ENCODE measurements at regions not wholly inside any gene's neighbourhood (a gene's known extent, or its start where the extent isn't known, plus 50 kb on each side); places are given as distances from the start of the nearest gene placed in this dataset.

DNA sequence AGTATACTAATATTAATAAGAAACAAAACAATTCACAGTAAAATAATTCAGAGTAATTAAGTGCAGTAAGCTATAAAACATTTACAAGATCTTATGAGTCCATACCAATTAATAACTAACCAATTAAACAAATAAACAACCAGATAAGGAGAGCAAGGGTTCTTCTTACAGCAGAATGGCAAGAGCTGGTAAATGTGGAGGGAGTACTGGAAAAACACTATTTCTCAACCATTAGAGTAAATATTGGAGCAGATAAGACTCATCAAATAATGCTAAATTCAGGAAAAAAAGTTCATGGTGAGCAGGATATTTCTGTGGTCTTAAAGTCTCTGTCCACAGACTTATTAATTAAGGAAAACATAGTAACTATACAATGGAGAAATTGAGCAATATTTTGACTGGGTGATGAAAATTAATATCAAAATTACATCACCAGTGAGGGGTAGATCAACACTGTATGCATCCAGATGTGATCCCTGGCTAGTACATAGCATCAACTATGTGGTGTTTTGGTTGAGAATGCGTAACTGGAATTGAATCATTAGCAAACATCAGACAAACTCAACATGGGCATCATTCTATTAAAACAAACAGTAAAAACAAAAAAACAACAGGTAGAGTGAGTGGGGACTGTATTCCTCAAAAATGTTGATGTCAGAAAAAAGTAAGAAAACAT, 1376.7 kb downstream of the PCDH19 start:
- TF ChIP-seq, protein P1, sequence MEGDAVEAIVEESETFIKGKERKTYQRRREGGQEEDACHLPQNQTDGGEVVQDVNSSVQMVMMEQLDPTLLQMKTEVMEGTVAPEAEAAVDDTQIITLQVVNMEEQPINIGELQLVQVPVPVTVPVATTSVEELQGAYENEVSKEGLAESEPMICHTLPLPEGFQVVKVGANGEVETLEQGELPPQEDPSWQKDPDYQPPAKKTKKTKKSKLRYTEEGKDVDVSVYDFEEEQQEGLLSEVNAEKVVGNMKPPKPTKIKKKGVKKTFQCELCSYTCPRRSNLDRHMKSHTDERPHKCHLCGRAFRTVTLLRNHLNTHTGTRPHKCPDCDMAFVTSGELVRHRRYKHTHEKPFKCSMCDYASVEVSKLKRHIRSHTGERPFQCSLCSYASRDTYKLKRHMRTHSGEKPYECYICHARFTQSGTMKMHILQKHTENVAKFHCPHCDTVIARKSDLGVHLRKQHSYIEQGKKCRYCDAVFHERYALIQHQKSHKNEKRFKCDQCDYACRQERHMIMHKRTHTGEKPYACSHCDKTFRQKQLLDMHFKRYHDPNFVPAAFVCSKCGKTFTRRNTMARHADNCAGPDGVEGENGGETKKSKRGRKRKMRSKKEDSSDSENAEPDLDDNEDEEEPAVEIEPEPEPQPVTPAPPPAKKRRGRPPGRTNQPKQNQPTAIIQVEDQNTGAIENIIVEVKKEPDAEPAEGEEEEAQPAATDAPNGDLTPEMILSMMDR (IDR thresholded peaks at IDR 0.05), result no peak
- H3K4me3 Mint-ChIP-seq, result no peak overlapping the region
- no peaks in the 10 kb centered on the region for H3K9me3 ChIP-seq (replicated peaks in 1 of 2; ENCODE audit: control insufficient read depth in 1 of 2, insufficient read depth in 1 of 2, low read length in 2 of 2)
- H3K27me3 ChIP-seq (ENCODE audit: control insufficient read depth in 2 of 2, insufficient read depth in 2 of 2, low read length in 2 of 2), result no peaks in the 10 kb centered on the region
- H3K79me2 ChIP-seq (ENCODE audit: insufficient read depth, low read length), result no peaks in the 10 kb centered on the region
- no peaks in the 10 kb centered on the region for H3K4me1 Mint-ChIP-seq
- peaks cover 0 to 2% (median 0%) of the 10 kb centered on the region in 7 donors for H3K9me3 Mint-ChIP-seq
- DNase-seq, result no peak
- no peak overlapping the region for H3K4me2 ChIP-seq (replicated peaks; ENCODE audit: extremely low read depth, low read length, poor library complexity, severe bottlenecking)
- H3K4me1 ChIP-seq (ENCODE audit: control insufficient read depth in 1 of 2, insufficient read depth in 2 of 2, low read length in 2 of 2), result no peaks in the 10 kb centered on the region
- H3K9ac ChIP-seq (ENCODE audit: insufficient read depth, low read length, poor library complexity, severe bottlenecking), result no peak overlapping the region
- WGBS (ENCODE audit: insufficient coverage), result no CpG with 5 or more reads among the region's 1 CpG
- intact Hi-C loops (cut with micrococcal nuclease), result no loop called here
- no peaks in the 10 kb centered on the region for H3K36me3 Mint-ChIP-seq
- no peaks in the 10 kb centered on the region for H4K20me1 ChIP-seq (ENCODE audit: insufficient read depth, low read length)
- no peak overlapping the region for H3K4me3 ChIP-seq (replicated peaks in 1 of 3; ENCODE audit: low read depth in 2 of 3, low read length in 3 of 3)
- H2AFZ ChIP-seq (ENCODE audit: insufficient read depth, low read depth, low read length, poor library complexity, severe bottlenecking), result no peak overlapping the region
- no peak overlapping the region for H3K27ac ChIP-seq (ENCODE audit: low read depth in 1 of 2, low read length in 2 of 2)
- no peaks in the 10 kb centered on the region for H3K36me3 ChIP-seq (replicated peaks in 1 of 2; ENCODE audit: control insufficient read depth in 1 of 2, insufficient read depth in 2 of 2, low read length in 2 of 2)
- peaks cover 0 to 1% (median 0%) of the 10 kb centered on the region in 3 donors for H3K27me3 Mint-ChIP-seq (ENCODE audit: low read depth in 3 of 3)
- no peak overlapping the region for H3K27ac Mint-ChIP-seq

DNA sequence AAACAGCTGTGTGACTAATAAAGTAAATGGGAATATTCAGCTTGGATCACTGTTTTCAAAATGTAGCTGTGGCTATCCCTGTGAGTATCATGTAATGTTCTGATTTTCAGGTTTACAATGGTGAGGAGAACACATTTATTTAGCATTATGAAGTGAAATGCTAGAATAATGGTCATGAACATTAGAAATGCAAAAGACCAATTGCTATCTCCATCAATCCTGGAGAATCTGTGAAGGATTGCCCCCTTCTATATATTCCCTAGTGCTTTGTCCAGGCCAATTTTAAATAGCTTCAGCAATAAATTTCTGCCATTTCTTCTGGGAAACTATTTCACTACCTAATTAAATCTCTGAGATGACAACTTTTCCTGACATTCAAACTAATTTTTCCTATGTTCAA, 1399.1 kb downstream of the PCDH19 start:
- Mint-ChIP-seq H3K9me3 (peaks cover 0 to 4% (median 3%) of the 10 kb centered on the region in 7 donors), H3K27me3 (ENCODE audit: low read depth in 3 of 3) (no peaks in the 10 kb centered on the region), H3K36me3 (no peaks in the 10 kb centered on the region), H3K4me1 (no peaks in the 10 kb centered on the region), H3K27ac (no peak overlapping the region), H3K4me3 (no peak overlapping the region)
- Histone ChIP-seq H3K4me2 (replicated peaks; ENCODE audit: extremely low read depth, low read length, poor library complexity, severe bottlenecking) (no peak overlapping the region), H3K4me1 (ENCODE audit: control insufficient read depth in 1 of 2, insufficient read depth in 2 of 2, low read length in 2 of 2) (no peaks in the 10 kb centered on the region), H3K27ac (ENCODE audit: low read depth in 1 of 2, low read length in 2 of 2) (no peak overlapping the region), H3K79me2 (ENCODE audit: insufficient read depth, low read length) (no peaks in the 10 kb centered on the region), H3K4me3 (replicated peaks in 1 of 3; ENCODE audit: low read depth in 2 of 3, low read length in 3 of 3) (no peak overlapping the region), H2AFZ (ENCODE audit: insufficient read depth, low read depth, low read length, poor library complexity, severe bottlenecking) (no peak overlapping the region), H3K27me3 (ENCODE audit: control insufficient read depth in 2 of 2, insufficient read depth in 2 of 2, low read length in 2 of 2) (no peaks in the 10 kb centered on the region), H3K9ac (ENCODE audit: insufficient read depth, low read length, poor library complexity, severe bottlenecking) (no peak overlapping the region), H3K9me3 (replicated peaks in 1 of 2; ENCODE audit: control insufficient read depth in 1 of 2, insufficient read depth in 1 of 2, low read length in 2 of 2) (no peaks in the 10 kb centered on the region), H3K36me3 (replicated peaks in 1 of 2; ENCODE audit: control insufficient read depth in 1 of 2, insufficient read depth in 2 of 2, low read length in 2 of 2) (no peaks in the 10 kb centered on the region), H4K20me1 (ENCODE audit: insufficient read depth, low read length) (no peaks in the 10 kb centered on the region)
- TF ChIP-seq, protein P1 (IDR thresholded peaks at IDR 0.05), result no peak
- intact Hi-C loops (cut with micrococcal nuclease), result no loop called here
- no peak for DNase-seq
